NOMO-1 (cell line): ENCODE measurements at regions not wholly inside any gene's neighbourhood (a gene's known extent, or its start where the extent isn't known, plus 50 kb on each side); places are given as distances from the start of the nearest gene placed in this dataset.
"Not testable (repeated sequence)": the region's sequence is repeated elsewhere in the genome, so short reads cannot be mapped to it uniquely, and the experiment has no call there.

ENCODE experiments used
- DNase-seq, 2 experiments: peaks; one replicate each; lab custom pipeline; 2025; ENCODE audit not compliant: unreplicated experiment in 2 of 2; lab: John Stamatoyannopoulos, UW

- not testable (repeated sequence) for DNase-seq
Measured at GRCh38 chr18:30839056-30839561, 203.4 kb downstream of the DSC3 start.

DNA sequence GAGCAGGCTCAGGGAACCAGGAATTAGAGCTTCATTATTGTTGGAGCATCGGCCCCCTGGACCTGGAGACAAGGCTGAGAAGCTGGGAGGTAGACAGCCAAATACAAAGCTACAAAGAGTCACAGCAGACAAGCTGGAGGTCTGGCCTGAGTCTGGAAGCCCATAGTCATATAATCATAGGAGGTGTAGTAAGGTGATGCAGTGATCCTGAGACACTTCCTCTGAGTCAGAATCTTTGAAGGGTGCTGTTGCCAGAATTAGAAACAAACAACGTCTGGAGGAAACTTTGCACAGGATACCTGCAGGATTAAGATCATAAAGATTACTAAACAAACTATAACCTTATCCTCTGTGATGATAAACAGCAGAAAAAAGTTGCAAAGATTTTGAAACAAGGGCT lies 213.8 kb downstream of the DSC3 start:
- no peak for DNase-seq

DNA sequence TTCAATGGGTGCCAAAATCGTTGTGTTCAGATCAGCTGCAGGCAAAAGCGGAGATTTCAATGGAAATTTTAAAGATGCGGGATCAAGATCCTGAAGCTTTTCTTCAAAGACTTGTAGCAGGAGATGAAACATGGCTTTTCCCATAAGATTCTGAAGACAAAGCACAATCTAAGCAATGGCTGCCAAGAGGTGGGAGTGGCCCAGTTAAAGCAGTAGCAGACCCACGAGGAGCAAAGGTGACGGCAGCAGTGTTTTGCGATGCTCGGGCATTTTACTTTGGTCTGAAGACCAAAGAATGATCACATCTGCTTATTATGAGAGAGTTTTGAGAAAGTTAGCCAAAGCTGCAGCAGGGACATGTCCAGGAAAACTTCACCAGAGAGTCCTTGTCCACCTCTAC lies 222.9 kb downstream of the DSC3 start:
- no peak for DNase-seq

DNA sequence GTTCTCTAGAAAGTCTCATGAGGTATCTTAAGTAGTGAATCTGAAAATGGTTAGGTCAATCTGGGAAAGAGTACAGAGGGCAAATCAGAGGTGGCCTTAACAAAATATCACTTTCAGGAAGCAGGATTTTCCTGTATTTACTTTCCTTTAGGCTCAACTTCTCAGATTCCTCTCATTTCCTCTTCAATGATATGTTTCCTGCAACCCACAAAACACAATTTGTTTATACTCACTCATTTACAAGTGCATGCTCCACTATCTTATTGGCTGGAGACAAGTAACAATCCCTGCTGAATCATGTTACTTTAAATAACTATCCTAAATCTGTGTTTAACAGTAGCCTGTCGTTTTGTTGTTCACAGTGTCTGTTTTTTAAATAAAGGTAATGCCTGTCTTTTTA lies 228.1 kb downstream of the DSC3 start:
- DNase-seq = no peak

GRCh38 chr18:30811580-30811979 lies 231.0 kb downstream of the DSC3 start:
- DNase-seq = no peak

DNA sequence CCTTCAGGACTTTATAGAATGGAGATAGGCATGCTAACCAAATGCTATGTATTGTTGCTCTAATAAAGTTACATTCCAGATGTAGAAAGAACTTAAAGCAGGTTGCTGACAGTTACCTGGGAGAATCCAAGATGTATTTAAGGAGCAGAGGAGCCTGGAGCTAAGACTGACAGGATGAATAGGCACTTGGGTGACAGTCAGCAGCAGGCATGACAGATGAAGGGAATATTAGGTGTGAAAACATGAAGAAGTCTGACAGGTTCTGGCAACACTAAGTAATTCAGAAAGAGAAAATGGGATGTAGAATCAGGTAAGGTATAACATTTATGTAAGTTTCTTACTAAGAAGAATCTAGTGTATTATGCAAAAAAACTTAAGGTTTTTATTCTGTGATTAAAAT lies 232.0 kb downstream of the DSC3 start:
- DNase-seq = no peak

- no peak for DNase-seq
Measured at GRCh38 chr18:30806823-30807222, 235.7 kb downstream of the DSC3 start.

DNA sequence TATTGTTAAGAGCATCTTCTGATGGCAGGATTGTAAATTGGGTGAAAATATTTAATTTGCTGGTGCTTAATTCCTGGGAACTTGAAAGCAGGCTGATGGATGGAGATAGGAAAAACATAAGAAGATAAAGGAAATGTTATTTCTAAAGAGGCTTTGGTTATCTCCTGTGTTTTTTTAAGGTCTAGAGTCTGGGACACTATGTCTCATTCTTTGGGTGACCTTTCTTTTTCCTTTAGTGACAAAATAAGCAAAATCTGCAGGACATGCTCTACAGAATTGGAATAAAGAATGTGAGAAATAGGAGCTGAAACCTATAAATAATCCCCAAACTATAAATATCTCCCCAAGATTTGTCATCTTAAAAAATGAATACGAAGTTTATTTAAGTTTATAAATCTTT lies 241.7 kb downstream of the DSC3 start:
- no peak for DNase-seq

GRCh38 chr18:30792051-30792450 lies 250.5 kb downstream of the DSC3 start:
- DNase-seq = no peak

DNA sequence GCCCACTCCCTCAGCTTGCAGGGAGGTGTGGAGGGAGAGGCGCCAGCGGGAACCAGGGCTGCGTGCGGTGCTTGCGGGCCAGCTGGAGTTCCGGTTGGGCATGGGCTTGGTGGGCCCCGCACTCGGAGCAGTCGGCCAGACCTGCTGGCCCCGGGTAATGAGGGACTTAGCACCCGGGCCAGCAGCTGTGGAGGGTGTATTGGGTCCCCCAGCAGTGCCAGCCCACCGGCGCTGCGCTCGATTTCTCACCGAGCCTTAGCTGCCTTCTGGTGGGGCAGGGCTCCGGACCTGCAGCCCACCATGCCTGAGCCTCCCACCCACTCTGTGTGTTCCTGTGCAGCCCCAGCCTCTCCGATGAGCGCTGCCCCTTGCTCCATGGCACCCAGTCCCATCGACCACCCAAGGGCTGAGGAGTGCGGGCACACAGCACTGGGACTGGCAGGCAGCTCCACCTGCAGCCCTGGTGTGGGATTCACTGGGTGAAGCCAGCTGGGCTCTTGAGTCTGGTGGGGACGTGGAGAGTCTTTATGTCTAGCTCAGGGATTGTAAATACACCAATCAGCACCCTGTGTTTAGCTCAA lies 254.0 kb downstream of the DSC3 start:
- DNase-seq = not testable (repeated sequence)

- DNase-seq = no peak
Measured at GRCh38 chr18:30787410-30787809, 255.1 kb downstream of the DSC3 start.

- no peak for DNase-seq
Measured at GRCh38 chr18:30781601-30782000, 260.9 kb downstream of the DSC3 start.

DNA sequence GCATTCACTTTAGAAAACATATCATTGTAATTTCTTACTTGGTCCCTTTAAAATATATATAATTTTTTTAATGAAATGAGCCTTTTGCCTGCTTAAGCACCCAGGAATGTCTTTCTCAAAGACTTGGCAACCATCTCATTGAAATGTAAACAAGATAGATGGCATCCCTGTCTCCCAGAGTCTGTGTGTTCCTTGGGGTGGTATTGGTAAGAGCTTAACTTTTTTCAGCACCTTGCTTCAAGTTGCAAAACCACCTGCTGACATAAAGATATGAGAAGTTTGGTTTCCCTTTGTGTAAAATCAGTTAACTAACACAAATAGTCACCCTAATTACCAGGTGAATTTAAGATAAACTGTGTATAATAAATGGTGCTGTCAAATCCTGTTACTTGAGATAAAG lies 266.9 kb downstream of the DSC3 start:
- DNase-seq = no peak

- not testable (repeated sequence) for DNase-seq
Measured at GRCh38 chr18:30772170-30772569, 270.4 kb downstream of the DSC3 start.

DNA sequence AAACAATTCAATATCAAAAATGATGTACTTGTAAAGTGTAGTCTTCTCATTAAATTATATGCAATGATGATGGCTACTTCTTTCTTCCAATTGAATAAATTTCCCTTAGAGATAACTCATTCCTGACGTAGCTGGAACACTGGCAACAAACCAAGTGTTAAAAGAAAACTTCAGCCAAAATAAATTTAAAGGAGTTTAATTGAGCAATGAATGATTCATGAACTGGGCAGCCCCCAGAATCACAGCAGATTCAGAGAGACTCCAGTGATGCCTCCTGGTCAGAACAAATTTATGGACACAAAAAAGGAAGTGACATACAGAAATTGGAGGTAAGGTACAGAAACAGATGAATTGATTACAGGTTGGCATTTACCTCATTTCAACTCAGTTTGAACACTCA lies 276.5 kb downstream of the DSC3 start:
- DNase-seq = no peak

- no peak for DNase-seq
Measured at GRCh38 chr18:30765247-30765646, 277.3 kb downstream of the DSC3 start.

GRCh38 chr18:30763902-30764350 lies 278.6 kb downstream of the DSC3 start:
- no peak for DNase-seq

DNA sequence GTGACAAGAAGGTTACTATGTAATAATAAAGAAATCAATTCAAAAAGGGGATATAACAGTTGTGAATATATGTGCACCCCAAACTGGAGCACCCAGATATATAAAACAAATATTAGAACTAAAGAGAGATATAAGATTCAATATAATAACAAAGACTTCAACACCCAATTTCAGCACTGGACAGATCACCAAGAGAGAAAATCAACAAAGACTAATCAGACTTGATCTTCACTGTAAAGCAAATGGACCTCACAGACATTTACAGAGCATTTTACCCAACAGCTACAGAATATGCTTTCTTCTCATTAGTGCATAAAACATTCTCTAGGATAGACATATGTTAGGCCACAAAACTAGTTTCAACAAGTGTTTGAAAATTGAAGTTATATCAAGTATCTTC lies 287.7 kb downstream of the DSC3 start:
- DNase-seq = no peak

DNA sequence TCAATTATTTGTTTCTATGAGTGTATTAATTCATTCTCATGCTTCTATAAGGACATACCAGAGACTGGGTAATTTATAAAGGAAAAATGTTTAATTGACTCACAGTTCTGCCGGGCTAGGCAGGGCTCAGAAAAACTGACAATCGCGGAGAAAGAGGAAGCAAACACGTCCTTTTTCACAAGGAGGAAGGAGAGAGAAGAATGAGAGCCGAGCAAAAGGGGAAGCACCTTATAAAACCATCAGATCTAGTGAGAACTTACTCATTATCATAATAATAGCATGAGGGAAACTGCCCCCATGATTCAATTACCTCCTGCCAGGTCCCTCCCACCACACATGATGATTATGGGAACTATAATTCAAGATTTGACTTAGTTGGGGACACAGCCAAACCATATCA lies 294.0 kb downstream of the DSC3 start:
- DNase-seq = peak; percentile 71 to 84

DNA sequence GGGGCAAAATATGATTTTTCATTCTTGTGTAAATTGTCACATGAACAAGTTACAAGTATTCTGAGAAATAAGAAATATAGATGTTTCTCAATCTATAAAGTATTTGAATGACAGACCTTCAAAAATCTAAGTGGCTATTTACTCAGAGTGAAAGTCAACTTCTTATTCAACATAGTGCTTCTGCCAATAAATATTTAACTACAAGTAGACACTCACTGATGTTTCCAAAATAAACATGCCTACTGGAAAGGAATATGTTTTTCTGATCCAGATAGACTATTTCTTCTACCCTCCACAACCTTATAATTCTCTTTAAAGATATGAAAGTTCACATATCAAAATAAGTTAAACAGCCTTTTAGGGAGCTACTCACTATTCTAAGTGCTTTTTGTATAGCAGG lies 296.3 kb downstream of the DSC3 start:
- DNase-seq = no peak

- no peak for DNase-seq
Measured at GRCh38 chr18:30743033-30743432, 299.5 kb downstream of the DSC3 start.

DNA sequence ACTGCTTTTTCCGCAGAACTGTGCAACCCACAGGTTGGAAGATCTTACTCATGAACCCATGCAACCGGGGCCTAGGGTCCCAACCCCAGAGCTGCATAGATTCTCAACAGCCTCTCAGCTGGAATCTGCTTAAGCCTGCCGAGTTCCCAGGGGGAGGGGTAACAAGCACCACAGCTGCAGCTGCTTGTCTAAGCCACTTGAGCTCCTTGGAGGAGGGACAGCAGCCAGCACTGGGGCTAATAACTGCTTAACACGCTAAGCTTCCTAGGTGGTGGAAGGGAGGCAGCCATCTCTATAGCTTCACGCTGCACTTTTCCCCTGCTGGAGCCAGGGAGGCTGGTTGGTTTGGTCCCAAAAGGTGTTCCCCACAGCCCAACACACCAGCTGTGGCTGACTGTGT lies 311.6 kb downstream of the DSC3 start:
- no peak for DNase-seq

DNA sequence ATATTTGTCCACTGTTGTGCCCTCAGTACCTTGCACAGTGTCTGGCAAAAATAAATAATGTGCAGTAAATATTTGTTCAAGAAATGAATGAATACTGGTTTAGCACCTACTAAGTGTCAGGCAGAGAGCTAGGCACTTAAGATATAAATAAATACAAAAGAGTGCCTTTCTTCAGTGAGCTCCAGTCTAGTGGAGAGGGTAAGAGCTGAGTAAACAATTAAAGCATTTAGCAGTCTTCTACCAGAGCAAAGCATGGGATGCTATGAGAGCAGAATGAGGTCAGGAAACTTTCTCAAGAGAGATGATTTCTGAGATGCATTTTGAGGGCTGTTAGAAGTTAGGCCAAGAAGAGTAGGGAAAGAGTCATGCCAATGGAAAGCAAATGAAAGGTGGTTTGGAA lies 314.7 kb downstream of the DSC3 start:
- DNase-seq = no peak
